HG03565 (cell line): ENCODE measurements at regions not wholly inside any gene's neighbourhood (a gene's known extent, or its start where the extent isn't known, plus 50 kb on each side); places are given as distances from the start of the nearest gene placed in this dataset.
A peak's percentile ranks its signal among the peaks of the same experiment; 100 is the strongest.
"Not testable (repeated sequence)": the region's sequence is repeated elsewhere in the genome, so short reads cannot be mapped to it uniquely, and the experiment has no call there.

Experiments used
- ATAC-seq: cut with Tn5 transposase; IDR thresholded peaks from one replicate; pipeline ENCODE4 v1.9.1; 2021; ENCODE audit warnings: mild to moderate bottlenecking, moderate library complexity; ENCODE audit not compliant: unreplicated experiment

DNA sequence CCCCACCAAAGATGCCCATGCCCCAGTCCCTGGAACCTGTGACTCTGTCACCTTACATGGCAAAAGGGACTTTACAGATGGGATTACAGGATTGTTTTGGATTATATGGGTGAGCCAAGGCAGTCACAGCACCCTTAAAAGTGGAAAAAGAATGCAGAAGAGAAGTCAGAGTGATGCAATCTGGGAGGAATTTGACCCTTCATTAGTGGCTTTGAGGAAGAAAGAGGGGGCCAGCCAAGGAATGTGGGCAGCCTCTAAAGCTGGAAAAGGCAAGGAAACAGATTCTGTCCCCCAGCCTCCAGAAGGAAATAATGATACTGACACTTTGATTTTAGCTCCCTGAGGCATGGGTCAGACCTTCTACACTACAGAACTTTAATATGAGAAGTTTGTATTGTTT lies 257.3 kb upstream of the ISX start:
- no peak for ATAC-seq

DNA sequence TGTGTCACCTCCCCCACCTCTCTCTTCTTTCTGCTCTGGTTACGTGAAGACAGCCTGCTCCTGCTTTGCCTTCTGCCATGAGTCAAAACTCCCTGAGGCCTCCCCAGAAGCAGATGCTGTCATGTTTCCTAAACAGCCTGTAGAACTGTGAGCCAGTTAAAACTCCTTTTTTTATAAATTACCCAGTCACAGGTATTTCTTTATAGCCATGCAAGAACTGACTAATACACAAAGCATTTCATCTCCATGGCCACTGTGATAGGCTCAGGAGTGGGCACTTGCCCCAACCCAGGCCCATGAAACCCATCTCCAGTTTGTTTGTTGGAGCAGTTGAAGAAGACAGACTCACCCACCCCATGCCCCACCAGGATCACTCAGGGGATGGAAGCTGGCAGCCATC lies 253.3 kb upstream of the ISX start:
- no peak for ATAC-seq

DNA sequence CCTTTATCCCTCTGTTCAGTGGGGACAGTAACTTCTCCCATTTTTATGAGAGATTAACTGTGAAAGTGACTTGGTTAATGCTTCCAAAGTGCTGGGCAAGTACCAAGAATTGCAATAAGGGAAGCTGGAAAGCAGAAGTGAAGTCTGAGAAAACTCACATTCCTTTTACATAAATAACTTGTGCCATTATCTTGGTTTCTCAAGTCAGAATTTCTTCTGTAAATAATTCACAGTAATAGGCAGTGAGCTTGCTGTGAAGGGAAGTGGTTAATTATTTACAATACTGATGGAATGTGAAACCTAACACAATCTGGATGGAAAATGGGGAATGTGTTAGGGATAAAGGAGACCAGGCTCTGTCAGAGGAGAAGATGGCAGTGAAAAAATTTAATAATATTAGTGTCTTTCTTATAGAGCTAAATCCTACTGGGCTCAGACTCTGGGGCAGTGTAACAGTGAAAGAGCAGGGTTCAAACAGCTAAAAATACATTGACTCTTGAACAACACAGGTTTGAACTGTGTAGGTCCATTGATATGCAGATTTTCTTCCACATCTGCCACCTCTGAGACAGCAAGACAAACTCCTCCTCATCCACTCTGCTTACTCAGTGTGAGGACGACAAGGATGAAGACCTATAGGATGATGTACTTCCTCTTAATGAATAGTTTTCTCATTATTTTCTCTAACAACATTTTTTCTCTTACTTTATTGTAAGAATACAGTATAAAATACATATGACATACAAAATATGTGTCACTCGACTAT lies 251.5 kb upstream of the ISX start:
- no peak for ATAC-seq

DNA sequence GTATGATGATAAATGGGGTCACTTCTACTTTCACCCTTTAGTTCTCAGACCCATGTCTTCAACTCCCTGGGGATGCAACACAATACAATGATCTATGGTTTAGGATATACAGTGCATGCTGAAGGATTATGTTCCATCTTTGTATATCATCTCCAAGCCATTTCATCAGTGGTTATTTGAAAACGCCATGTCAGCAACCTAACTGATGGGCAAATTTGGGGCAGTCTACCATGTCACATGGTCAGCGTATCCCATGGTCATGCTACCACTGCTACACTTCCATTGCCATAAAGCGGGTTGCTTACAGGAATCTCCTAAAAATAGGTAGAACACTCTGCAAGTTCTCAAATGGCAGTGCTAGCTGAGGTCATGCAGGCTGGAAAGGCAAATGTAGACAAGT lies 236.5 kb upstream of the ISX start:
- ATAC-seq = no peak

DNA sequence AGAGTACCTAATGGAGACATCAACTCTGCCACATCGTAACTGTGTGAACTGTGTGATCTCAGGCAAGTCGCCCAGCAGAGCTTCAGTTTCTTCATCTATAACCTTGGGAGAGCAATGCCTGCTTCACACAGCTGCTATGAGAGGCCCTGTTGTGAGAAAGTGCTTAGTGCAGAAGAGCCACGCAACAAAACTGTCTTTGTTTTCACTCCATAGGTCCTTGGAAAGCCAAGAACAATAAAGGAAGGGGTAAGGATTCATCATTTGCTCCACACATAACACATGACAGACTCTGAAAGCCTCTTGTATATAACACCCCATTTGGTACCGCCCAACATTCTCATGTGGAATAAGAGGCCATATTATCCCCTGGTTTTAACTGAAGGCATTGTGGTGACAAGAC lies 231.9 kb upstream of the ISX start:
- ATAC-seq = no peak

DNA sequence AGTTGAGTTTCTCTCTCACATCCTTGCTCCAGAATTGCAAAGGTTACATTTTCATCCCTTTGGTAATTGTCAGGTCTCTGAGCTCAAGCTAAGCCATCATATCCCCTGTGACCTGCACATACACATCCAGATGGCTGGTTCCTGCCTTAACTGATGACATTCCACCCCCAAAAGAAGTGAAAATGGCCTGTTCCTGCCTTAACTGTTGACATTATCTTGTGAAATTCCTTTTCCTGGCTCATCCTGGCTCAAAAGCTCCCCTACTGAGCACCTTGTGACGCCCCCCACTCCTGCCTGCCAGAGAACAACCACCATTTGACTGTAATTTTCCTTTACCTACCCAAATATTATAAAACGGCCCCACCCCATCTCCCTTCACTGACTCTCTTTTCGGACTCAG lies 231.4 kb upstream of the ISX start:
- ATAC-seq = not testable (repeated sequence)

DNA sequence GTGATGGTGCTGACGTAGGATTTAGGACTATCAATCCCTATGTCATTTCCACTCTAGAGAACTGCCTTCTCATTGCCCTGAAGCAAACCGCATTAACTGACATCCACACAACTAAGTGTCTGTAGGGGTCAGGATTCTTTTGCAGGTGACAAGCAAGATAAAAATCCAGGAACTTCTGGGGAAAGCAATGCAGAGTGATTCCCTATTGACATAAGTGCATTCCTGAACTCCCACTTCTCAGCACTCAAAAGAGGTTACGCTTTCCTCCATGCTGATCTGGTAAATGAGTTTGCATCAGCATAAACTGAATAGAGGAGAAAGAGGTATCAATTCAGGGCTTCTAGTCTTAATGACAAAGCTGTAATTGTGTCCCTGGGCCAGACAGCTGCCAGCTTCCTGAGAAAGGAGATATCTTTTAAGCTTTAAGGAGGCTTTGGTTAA lies 224.6 kb upstream of the ISX start:
- no peak for ATAC-seq

DNA sequence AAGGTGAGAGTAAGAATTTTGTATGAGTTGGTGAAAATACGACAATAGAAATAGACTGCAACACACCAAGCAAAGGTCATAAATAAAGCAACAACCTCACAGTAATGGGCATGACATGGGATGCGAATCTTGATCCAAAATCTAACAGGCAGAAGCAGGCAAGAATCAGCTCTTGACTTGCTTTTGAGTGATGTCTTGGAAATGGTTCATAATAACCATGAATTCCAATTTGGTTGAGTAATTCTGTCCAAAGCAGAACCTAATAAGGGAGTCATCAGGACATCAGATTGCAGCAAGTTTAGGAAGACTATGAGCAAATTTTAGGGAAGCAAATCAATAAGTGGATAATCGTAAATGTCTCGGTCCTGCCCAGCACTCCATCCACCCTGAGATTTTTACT lies 224.0 kb upstream of the ISX start:
- ATAC-seq = no peak

DNA sequence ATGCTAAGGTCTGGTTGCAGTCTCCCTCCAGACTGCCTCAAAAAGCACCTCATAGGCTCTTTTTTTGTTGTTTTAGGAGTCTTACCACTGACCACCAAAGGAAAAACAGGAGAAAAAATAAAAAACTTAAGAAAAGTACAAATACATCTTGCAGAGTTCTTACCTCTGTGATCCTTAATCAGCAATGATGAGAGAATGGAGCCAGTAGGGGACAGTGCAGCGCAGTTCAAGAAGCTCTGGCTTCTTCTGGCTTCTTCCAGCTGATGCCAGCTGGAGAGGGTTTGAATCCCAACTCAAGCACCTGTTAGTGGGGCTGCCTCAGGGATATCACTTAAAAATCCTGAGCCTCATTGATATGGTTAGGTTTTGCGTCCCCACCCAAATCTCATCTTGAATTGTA lies 223.3 kb upstream of the ISX start:
- ATAC-seq = no peak

DNA sequence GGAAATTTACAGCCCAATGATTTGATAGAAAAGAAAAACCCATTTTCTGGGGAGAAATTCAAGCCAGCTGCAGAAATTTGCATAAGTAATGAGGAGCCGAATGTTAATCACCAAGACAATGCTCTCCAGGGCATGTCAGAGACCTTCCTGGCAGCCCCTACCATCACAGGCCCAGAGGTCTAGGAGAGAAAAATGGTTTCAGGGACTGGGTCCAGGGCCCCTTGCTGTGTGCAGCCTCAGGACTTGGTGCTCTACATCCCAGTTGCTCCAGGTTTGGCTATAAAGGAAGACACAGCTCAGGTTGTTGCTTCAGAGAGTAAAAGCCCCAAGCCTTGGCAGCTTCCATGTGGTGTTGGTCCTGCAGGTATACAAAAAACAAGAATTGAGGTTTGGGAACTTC lies 222.2 kb upstream of the ISX start:
- not testable (repeated sequence) for ATAC-seq

DNA sequence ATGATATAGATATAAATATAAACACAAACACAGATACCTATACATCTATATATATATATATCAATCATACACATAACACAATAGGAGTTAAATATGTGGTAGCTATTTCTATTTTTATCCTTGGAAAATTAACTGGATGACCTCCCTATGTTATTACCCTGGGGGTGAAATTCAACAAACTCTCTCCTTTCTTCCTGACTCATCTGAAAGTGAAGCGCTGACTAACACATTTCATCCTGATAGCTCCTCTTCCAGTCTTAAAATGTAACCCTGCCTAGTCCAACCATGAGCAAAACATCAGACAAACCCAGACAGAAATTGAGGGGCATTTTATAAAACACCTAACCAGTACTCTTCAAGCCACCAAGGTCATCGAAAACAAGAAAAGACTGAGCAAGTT lies 220.6 kb upstream of the ISX start:
- ATAC-seq = no peak

DNA sequence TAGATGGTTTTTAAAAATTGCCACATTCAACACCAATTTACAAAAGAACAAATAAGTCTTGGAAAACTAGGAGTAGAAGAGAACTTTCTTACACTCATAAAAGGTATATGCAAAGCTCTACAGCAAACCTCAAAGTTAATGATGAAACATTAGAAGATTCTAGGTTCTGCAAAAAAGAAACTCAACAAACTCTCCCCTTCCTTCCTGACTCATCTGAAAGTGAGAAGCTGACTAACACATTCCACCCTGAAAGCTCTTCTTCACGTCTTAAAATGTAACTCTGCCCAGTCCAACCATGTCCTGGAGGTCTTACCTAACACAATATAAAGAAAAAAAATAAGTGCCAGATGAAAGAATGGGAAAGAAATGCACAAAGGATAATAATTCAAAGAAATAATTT lies 218.9 kb upstream of the ISX start:
- peak; percentile 77 for ATAC-seq

DNA sequence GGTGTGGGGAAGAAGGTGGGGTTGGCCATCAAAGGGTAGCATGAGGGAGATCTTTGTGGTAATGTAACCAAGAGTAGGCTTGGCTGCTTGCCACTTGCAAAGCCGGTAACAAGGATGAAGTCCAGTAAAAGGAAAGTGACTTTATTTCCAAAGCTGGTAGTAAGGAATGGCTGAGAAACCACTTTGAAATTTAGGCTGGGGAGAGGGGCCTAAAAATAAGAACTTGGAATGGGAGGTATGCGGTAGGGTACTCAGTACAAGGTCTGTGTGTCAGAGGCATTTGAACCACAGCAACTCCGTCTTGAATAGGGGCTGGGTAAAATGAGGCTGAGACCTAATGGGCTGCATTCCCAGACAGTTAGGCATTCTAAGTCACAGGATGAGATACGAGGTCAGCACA lies 216.0 kb upstream of the ISX start:
- no peak for ATAC-seq

DNA sequence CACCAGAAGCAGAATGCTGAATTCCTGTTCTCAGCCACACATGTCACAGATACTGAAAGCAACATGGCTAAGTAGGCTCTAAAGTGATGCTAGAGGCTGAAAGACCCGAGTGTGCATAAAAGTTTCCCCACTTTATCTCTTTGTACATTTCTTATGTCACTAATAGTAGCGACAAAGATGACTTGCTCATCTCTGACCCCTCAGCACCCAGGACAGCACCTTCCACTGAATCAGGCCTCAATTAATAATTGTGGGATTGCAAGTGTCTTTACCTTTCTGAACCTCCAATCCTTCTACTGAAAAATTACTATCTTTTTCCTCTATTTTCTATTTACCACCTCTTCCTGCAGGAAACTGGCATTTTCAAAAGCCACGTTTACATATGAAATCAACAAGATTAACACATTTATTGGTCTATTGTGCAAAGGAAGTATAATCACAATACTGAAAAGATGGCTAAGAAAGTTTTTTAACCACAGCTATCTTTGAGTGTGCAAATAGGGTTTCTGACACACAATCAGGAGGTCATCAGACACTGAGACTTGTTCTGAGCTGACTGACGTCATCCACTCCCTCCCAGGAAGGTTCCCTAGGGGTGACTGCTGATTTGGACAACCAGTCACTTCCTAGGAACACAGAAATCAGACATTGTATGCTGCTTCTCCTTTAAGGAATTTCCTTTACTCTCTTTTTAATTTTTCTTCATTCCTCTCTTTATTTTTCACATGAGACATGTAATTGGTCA lies 213.9 kb upstream of the ISX start:
- ATAC-seq = no peak

DNA sequence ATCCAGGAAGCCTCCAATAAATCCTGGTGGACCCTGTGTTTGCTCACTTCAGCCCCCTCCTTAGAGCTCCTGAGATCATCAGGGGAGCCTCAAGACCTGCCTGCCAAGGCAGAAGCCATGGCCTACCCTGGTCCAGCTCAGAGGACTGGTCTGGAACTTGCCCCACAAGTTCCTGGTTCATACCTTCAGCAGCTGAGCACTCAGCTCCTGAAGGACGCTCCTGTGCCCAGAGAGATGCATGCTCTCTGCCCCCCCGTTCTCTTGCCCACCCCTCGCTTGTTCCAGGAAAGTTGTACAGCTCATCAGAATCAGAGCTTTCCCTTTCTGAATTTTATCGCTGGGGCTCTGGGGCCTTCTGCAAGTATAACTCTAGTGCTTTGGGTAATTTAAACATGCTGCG lies 210.5 kb upstream of the ISX start:
- no peak for ATAC-seq

DNA sequence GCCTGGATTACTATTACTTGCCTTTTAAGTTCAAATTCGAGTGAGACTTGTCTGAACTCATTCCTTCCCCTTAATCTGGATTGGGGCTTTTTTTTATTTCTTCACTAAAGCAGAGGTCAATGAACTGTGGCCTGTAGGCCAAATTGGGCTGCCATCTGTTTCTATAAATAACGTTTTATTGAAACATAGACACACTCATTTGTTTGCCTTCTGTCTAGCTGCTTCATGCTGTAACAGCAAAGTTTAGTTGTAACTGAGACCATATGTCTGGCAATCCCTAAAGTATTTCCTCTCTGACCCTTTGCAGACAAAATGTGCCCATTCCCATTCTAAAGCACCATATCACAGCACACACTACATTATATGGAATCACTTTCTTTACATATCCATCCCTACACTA lies 207.9 kb upstream of the ISX start:
- no peak for ATAC-seq

DNA sequence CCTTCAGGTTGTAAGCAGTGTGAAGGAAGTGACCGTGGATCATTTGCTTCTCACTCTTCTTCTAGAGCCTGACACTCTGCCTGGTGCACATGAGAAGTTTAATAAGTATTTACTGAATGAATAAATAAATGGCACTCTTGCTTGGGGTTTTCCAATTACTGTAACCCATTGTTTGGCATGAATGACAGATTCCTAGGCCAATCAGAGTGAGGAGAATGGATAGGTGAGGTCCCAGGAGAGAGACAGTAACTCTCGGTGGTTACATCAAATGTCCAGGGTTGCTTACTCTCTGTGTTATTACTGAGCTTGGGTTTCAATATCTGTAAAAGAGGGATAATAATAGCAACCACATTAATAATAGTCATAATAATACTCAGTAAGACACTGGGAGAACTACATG lies 204.2 kb upstream of the ISX start:
- no peak for ATAC-seq

DNA sequence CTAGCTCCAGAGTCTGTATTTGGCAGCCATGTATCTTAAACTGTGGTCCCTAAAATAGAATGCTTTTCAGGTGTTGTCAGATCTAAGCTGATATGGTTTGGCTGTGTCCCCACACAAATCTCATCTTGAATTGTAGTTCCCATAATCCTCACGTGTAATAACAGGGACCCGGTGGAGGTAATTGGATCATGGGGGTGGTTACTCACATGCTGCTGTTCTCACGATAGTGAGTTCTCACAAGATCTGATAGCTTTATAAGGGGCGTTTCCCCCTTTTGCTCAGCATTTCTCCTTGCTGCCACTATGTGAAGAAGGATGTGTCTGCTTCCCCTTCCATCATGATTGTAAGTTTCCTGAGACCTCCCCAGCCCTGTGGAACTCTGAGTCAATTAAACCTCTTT lies 199.9 kb upstream of the ISX start:
- no peak for ATAC-seq

DNA sequence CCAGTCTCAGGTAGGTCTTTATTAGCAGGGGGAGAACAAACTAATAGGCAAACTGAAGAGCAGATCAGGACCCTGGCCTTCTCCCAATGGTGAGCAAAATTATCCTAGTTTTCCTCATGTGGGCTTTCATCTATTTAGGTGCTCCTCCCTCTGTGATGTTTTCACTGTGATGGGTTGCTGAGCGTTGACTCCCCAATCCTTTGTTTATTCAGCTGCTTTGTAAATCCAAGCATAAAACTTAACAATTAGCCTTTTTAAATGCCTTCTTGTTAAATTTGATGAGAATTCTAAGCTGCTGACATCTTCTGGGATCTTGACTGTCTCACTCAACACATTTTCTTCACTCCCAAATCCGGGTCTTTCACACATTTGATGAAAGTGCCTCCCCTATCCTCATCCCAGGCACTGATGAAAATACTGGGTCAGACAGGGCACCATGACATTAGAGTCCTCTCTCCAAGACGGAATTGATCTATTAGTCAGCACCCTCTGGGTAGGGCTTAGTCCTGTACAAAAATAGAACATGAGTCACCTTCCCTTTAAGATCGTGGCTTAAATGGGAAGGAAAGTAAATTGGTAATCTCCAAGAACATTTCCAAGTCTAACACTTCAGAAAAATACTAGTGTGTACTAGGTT lies 199.3 kb upstream of the ISX start:
- no peak for ATAC-seq

DNA sequence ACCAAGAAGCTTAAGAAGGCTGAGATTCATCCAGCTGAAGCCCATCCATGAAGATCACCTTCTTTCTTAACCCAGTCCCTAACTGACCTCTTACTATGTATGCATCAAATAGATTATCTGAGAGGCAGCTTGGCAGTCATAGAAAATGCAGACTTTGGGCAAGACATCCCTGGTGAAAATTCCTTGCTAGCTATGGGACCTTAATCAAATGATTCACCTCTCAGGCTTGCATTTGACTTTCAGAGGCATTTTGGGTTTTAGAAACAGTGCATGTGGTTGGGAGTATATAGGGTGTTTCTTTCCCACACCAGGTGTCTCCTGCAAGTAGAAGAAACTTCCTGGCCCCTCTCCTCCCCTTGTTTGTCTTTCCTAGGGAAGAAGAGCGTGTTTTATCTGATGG lies 188.5 kb upstream of the ISX start:
- ATAC-seq = no peak

DNA sequence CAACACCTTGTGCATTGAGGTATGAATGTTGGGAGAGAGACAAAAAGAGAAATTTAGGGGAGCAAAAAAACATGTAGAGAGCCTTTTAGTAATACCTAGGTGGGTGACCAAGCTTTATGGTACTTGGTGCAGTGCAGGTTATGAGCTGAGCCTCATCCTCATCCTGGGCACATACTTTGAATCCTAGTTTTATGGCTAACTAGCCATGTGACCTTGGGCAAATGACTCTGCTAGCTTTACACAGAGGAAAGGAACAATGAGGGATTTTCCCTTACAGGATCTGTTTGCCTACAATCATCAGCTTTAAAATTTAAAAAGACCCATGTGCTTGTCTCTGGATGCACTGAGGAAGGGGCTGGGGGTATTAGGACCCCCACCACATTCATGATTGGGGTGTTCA lies 187.8 kb upstream of the ISX start:
- no peak for ATAC-seq

DNA sequence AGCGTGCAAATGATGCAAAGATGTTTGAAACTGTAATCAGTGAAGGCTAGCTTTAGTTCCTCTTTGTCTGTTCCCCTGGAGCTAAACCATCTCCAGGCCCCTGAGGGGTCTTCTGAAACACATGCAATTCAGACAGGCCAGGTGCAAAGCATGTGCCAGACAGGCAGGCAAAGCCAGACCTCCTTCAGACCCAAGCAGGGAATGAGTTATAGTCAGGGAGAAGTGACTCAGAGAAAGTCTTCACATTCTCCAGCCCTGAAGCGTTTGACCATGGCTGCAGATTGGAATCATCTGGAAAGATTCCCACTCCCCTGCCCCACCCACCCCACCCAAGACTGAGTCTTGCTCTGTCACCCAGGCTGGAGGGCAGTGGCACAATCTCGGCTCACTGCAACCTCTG lies 187.0 kb upstream of the ISX start:
- ATAC-seq = no peak
